ENCODE measurements at regions not wholly inside any gene's neighbourhood (a gene's known extent, or its start where the extent isn't known, plus 50 kb on each side); places are given as distances from the start of the nearest gene placed in this dataset.

GRCh38 chr16:59909262-59909661 lies 1175.1 kb upstream of the GOT2 start:
- no peak overlapping the region for H3K4me3 ChIP-seq (ENCODE audit: low read depth, low read length)
- no peaks in the 10 kb centered on the region for H3K9me3 ChIP-seq (ENCODE audit: severe bottlenecking)
- H3K36me3 ChIP-seq: no peaks in the 10 kb centered on the region
- no peak for DNase-seq
- H3K27me3 ChIP-seq (ENCODE audit: insufficient read depth, low read depth, severe bottlenecking): no peaks in the 10 kb centered on the region
- H3K27ac ChIP-seq: no peak overlapping the region
- no peak for TF ChIP-seq CTCF (IDR thresholded peaks at IDR 0.05; ENCODE audit: low read depth, low read length)

DNA sequence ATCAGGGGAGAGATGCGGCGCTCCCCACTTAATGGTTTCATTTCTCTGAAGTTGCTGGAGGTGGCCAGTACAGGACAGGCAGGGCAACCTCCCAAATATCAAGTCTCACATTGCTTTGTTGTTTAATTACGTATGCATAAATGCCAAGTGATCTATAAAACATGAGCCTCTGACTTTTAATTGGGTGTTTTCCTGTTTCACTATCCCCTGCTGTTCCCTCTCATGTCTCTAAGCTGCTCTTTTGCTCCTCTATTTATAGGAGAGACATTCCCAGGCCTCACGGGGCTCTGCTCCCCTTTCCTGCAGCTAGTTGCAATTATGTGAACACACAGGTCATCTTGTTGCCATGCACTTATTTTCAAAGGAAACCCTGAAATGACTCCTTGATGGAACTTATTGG lies 1173.5 kb upstream of the GOT2 start:
- Histone ChIP-seq H3K27me3 (ENCODE audit: insufficient read depth, low read depth, severe bottlenecking) (no peaks in the 10 kb centered on the region), H3K9me3 (ENCODE audit: severe bottlenecking) (no peaks in the 10 kb centered on the region), H3K27ac (no peak overlapping the region), H3K36me3 (no peaks in the 10 kb centered on the region), H3K4me3 (ENCODE audit: low read depth, low read length) (no peak overlapping the region)
- TF ChIP-seq CTCF (IDR thresholded peaks at IDR 0.05; ENCODE audit: low read depth, low read length): no peak
- no peak for DNase-seq

- Histone ChIP-seq H3K27ac (no peak overlapping the region), H3K4me3 (ENCODE audit: low read depth, low read length) (no peak overlapping the region), H3K9me3 (ENCODE audit: severe bottlenecking) (no peaks in the 10 kb centered on the region), H3K27me3 (ENCODE audit: insufficient read depth, low read depth, severe bottlenecking) (no peaks in the 10 kb centered on the region), H3K36me3 (no peaks in the 10 kb centered on the region)
- no peak for TF ChIP-seq CTCF (IDR thresholded peaks at IDR 0.05; ENCODE audit: low read depth, low read length)
- DNase-seq: no peak
Measured at GRCh38 chr16:59905606-59906005, 1171.5 kb upstream of the GOT2 start.

DNA sequence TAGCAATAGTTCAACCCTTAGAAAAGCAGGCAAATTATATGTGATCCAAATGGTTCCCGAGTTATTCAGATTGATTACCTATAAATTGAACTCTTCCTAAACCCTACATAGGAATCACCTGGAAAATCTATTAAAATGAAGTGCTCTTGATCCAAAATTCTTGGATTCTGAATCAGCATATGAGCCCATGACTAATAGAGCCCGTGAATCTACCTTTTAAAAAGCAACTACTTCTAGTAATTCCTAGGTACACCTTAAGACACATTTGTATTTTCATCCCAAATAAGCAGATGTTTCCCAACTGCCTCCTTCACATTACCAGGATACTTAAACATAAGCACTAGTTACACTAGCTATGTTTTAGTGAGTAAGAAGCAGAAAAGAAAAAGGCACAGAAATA lies 1171.0 kb upstream of the GOT2 start:
- TF ChIP-seq CTCF (IDR thresholded peaks at IDR 0.05; ENCODE audit: low read depth, low read length): no peak
- Histone ChIP-seq H3K27me3 (ENCODE audit: insufficient read depth, low read depth, severe bottlenecking) (no peaks in the 10 kb centered on the region), H3K4me3 (ENCODE audit: low read depth, low read length) (no peak overlapping the region), H3K27ac (no peak overlapping the region), H3K9me3 (ENCODE audit: severe bottlenecking) (no peaks in the 10 kb centered on the region), H3K36me3 (no peaks in the 10 kb centered on the region)
- no peak for DNase-seq

GRCh38 chr16:59899940-59900339 lies 1165.8 kb upstream of the GOT2 start:
- H3K4me3 ChIP-seq (ENCODE audit: low read depth, low read length): no peak overlapping the region
- H3K27ac ChIP-seq: no peak overlapping the region
- H3K27me3 ChIP-seq (ENCODE audit: insufficient read depth, low read depth, severe bottlenecking): no peaks in the 10 kb centered on the region
- H3K36me3 ChIP-seq: no peaks in the 10 kb centered on the region
- no peak for DNase-seq
- no peaks in the 10 kb centered on the region for H3K9me3 ChIP-seq (ENCODE audit: severe bottlenecking)
- no peak for TF ChIP-seq CTCF (IDR thresholded peaks at IDR 0.05; ENCODE audit: low read depth, low read length)

GRCh38 chr16:59892376-59892775 lies 1158.3 kb upstream of the GOT2 start:
- H3K27me3 ChIP-seq (ENCODE audit: insufficient read depth, low read depth, severe bottlenecking): no peaks in the 10 kb centered on the region
- H3K9me3 ChIP-seq (ENCODE audit: severe bottlenecking): no peaks in the 10 kb centered on the region
- no peak overlapping the region for H3K4me3 ChIP-seq (ENCODE audit: low read depth, low read length)
- no peak for DNase-seq
- no peak for TF ChIP-seq CTCF (IDR thresholded peaks at IDR 0.05; ENCODE audit: low read depth, low read length)
- H3K36me3 ChIP-seq: no peaks in the 10 kb centered on the region
- no peak overlapping the region for H3K27ac ChIP-seq

All from WERI-Rb-1 (cell line).